Midbrain (tissue), 1 donor: ENCODE measurements at regions not wholly inside any gene's neighbourhood (a gene's known extent, or its start where the extent isn't known, plus 50 kb on each side); places are given as distances from the start of the nearest gene placed in this dataset.
"Not testable (repeated sequence)": the region's sequence is repeated elsewhere in the genome, so short reads cannot be mapped to it uniquely, and the experiment has no call there.

ENCODE experiments used
- DNase-seq: peaks from one replicate; lab custom pipeline; 2025; lab: John Stamatoyannopoulos, UW

DNA sequence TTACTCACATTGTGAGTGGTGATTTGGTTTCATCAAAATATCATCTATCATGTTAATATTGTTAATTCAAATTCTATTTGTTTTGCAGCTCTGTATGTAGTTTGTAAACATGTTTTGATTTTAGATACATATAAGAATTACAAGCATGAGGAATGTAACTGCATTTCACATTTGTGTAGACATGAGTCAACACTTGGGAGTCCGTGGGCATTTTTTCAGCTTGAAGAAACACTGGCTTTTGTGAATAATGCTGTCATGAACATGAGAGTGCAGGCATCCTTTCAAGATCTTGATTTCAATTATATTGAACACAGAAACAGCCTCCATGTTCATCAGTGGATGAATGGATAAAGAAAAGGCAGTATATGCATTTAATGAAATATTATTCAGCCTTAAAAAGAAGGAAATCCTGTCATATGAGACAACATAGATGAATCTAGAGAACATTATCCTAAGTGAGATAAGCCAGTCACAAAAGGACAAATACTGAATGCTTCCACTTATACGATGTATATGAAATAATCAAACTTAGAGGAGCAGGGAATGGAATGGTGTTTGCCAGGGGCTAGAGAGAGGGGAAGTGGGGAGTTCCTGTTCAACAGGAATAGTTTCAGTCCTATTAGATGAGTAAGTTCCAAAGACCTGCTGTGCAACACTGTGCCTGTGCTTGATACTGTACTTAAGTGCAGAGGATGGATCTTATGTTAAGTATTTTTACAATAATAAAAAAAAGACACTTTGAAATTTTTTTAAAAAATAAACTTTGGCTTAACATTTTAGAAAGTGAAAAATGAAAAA, 194.9 kb downstream of the LRATD1 start:
- DNase-seq, result no peak

DNA sequence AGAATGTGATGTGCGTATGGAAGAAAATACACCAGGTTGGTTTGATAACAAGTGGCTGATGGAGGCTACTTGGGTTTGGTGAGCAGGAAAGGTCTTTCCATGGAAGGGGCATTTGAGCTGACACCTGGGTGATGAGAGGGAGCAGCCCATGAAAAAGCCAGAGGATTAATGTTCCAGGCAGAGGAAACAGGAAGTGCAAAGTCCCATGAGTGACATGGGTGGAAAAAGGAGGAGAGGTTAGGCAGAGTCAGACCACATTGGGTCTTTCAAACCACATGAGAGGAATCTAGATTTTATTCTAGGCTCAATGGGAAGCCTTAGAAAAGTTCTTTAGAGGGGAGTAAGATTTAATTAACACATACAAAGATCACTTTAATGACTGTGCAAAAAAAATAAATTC, 195.7 kb downstream of the LRATD1 start:
- no peak for DNase-seq

DNA sequence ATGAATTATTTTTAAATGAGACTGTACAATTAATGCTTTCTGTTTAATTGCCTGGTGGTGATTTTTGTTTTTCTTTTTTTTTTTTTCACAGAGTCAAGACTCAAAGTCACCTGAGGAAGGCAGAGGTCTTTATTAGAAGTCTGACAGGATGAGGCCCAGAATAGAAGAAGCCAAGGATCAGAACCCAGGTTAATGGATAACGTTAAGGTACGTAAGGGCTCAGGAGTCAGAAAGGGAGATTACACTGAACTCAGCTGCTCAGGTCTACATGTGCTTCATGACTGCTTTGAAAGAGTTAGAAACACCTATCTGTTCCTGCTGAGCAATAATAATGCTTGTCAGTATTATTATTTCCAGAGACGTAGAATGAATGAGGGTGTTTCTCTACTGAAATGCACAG, 196.5 kb downstream of the LRATD1 start:
- no peak for DNase-seq

DNA sequence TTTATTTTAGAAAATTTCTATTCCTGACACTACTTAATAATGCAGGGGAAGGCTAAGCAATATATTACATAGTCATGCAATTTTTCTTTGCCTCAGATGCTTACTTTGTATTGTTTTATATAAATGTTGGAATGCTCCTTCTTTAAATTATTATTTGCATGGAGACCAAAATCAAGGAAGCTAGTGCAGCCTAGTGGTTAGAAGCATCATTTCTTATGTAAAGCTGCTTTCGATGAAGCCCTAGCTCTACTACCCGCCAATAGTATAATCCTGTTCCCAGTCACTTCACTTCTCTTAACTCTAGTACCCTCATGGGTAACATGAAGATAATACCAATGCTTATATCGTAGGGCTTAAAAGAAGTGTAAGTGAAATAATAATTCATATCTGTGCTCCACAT, 198.9 kb downstream of the LRATD1 start:
- DNase-seq, result no peak

DNA sequence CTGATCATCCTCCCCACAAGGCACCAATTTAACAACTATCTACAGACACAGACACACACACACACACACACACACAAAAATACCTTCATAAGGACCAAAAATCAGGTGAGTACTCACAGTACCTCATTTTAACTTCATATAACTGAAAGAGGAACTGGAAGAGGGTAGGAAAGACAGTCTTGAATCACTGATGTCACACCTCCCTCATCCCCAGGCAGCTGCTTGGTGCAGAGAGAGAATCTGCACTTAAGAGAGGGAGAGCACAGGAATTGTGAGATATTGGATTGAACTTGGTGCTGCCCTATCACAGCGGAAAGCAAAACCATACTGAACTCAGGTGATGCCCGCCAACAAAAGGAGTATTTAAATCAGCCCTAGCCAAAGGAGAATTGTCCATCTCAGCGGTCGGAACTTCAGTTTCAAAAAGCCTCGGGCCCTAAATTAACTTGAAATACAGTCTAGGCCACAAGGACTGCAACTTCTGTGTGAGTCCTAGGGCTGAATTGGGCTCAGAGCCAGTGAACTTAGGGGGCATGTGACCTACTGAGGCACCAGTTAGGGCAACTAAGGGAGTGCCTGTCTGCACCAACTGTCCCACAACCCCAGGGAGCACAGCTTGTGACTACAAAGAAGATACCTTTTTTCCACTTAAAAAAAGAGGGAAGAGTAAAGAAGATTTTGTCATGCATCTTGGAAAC, 211.1 kb downstream of the LRATD1 start:
- no peak for DNase-seq

DNA sequence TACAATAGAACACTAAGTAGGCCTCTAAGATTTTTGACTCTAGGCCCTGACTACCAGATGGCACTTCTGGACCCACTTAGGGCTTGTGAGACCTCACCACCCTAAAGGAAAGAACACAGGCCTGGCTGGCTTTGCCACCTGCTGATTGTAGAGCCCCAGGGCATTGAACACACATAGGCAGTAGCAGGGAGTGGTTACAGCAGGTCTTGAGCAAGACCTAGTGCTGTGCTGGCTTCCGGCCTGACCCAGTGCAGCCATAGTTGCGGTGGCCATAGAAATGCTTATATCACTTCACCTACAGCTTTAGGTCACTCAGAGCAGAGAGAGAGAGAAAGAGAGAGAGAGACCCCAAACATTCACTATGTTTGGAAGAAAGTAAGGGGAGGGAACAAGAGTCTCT, 223.2 kb downstream of the LRATD1 start:
- DNase-seq, result no peak

DNA sequence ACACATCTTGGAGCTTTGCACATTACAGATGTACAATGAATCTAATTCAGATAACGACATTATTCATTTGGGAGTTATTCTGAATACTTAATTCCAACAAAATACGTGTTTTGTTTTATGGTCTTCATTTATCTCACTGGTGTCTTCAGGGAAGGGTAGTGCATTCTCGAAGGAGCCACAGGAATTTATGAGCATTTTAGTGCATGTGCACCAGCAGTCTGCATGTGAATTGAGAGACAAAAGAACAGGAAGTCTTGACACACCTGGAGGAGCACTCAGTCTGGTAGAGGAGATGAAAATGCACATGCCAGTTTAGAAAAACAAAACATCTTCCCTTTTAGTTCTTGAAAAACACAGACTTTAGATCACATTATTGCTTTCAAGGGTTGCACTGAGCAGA, 228.7 kb downstream of the LRATD1 start:
- DNase-seq, result no peak

DNA sequence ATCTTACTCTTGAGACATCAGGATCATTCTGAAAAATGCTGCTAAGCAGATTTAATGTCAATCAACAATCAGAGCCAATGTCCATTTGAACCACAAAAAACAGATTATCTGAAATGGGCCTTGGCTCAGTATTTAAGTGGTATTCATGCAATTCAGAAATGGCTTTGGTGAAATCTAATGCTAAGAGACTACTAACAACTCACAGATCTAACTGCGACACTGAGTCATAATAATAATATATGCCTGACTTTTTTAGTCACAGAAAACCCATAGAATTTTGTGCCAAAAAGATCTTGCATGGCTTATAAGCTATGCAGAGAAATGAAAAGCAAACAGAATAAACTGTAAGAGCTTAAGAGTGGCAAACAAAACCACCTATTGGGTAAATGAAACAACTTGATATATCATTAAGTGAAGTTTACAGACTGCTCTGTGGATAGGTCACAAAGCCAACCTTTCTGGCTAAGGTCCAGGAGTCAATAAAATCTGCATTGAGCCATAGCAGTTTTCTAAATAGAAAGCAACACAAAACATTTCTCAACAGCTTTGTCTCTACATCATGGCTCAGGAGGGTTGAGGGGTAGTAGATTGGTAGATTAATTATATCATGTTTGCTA, 234.3 kb downstream of the LRATD1 start:
- DNase-seq, result no peak

DNA sequence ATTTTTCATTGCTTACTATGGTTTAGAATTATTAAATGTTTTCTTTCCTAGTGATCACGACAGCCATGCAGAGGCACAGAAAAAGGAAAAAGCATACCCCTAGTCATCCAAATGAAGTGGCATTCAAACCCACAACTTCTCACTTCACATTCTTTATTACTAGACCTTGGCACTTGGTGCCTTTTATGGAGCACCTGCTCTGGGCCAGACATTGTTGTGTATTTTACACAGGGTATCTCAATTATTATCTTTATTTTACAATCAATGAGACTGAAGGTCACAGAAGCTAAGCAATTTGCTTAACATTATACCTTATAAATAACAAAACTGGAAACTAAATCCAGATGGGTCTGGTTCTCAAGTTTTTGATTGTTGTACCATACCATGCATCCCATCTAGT, 235.3 kb downstream of the LRATD1 start:
- DNase-seq, result no peak

DNA sequence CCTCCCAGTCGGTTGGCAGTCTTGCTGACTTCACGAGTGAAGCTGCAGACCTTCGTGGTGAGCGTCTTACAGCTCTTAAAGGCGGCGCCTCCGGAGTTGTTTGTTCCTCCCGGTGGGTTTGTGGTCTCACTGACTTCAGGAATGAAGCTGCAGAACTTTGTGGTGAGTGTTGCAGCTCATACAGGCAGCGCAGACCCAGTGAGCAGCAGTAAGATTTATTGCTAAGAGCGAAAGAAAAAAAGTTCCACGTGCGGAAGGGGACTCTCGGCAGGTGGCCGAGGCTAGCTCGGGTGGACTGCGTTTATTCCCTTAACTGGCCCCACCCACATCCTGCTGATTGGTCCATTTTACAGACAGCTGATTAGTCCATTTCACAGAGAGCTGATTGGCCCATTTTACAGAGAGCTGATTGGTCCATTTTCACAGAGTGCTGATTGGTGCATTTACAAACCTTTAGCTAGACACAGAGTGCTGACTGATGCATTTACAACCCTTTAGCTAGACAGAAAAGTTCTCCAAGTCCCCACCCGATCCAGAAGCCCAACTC, 240.3 kb downstream of the LRATD1 start:
- no peak for DNase-seq

DNA sequence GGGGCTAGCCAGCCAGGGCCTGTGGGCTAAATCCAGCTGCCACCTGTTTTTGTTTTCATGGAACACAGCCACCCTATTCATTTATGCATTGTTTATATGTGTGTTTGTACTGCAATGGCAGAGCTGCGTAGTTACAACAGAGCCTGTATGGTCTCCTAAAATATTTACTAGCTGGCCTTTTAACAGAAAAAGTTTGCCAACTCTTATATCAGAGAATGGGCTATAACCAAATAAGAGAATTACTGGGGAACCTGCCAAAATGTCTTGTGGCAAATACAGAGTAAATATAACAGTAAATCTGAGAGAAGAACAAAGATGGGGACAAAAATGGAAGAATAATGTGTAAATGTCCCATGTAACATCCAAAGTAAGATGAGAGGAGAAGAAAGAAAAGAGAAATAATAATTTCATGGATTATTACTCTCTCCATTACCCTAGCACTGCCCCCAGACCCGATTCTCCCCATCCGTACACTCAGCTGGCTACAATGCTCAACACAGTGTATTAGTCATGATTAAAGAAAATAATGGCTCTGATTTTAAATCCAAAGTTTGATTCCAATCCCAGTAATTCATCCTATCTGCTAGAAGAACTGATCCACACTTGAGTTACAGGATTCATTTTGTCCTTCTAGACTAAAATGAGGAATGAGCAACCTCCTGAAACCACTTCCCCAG, 249.3 kb downstream of the LRATD1 start:
- DNase-seq, result no peak

DNA sequence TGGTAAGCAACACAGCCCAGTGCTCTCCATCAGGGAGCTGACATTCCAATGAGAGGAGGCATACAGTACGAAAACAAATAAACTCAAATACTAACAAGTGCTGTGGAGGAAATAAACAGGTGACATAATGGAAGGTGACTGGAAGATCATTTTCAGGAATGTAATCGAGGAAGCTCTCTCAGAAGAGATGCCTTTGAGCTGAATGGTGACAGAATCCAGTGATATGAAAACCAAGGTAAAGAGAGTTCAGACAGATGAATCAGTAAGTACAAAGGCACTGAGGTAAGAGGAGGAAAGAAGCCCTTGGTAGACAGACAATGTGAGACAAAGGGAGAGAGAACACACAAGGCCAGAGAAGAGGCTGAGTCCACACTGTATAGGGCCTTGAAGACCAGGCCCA, 252.1 kb downstream of the LRATD1 start:
- no peak for DNase-seq

DNA sequence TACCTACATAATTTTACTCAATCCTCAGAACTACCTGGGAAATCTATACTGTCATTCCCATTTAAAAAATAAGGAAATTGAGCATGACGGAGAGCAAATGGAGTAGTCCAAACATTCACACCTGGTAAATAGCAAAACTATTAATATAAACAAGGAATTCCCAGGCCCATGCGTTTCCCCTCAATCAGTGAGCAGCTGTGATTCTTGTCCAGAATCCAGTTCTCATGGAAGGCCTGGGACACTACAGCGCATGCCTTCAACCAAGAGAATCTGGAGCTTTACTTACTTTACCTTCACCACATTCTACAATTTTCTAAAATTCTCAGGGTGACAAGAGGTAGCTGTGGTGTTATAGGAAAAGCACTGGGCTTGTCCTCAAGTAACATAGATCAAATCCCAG, 259.0 kb downstream of the LRATD1 start:
- DNase-seq, result no peak

DNA sequence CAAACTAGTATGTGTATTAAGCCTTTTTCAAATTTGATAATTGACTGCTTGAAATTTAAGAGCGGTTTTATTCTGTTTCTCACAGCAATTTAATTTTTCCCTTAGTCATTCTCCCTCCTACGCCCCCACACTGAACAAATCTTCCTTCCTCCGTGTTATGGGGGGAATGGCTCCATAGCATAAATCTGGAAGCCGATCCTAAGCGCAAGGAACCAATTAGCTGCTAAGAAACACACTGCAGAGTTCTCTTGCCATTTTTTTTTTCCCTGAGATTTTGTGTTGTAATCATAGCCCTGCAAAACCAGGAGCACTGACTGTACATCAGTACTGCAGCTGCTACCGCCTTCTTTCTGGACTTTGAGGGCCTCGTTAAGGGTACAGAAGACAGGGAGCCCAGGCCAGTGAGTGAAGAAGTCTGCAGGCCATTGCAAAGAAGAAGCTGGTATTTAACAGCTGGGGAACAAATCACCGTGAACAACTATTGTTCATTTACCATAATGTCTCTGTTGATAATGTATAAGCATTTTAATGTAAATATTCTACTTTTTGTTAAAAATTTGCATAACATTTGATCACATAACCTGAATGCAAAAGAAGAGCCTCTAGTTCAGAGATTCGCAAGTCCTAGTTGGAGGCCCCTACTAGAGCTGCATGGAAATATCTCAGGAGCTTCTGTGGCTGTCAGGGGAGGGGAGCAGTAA, 264.0 kb downstream of the LRATD1 start:
- no peak for DNase-seq

DNA sequence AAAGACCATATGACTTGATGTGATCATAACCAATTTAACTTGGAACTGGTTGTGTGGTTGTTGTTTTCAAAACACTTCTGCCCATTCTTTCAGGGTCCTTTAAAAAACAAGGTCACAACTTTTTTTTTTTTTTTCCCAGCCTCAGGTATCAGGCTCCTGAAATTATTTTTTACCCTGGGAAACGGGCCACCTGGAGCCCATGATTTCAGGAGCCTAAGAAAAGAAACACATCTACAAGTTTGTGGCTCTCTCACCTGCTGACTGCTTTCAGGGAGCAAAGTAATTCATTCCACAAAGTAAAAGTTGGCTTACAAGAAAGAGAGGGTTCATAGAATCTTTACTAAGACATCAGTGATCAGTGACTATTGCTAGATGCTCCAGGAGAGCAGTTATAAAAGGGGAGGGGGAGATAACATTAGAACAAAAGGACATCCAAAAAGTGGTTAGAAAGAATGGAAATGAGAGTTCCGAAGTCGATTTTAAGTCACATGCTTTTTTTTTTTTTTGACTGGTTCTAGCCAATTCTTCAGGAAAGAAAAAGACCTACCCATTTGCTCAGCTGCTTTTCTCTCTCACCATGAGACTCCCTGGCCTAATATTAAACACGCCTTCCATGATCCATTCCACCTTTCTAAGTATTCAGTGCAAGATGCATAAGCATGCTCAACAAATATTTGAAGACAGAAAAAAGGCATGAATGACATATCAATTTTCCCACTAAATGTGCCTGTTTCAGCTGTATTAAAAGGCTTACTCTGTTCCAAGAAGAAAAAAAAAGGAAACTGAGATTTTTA, 267.3 kb downstream of the LRATD1 start:
- no peak for DNase-seq

DNA sequence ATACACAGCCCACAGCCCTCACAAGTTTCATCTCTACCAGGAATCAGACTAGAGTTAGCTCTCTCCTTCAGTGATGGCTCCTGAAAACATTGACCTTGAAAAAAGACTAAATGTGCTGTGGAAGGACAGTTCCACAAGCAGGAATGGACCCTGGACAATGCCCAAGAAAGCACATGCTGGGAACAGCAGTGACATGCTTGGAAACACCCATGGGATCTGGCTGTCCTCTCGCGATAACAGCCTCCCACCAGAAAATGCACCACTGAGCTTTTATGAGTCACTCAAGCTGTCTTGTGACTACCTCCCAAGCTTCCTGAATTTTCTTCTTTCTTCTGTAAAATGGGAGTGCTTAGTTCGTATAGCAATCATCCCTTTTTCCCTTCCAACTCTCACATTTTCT, 269.2 kb downstream of the LRATD1 start:
- DNase-seq, result no peak

DNA sequence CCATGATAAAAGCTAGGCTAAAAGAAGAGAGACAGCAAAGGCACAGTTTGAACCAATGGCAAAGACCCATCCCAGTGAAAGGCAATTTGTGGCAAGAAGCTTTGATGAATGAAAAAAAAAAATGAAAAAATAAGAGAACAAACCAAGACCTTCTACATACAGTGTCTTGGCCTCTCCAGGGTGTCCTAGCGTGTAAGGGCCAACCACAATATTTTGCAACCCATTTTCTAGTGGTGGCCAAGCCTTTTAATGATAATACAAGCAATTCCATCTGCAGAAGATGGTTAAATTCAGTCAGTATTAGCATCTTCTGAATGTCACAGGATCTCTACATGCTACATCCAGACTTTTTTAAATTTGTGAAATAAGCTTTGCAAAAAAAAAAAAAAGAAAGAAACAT, 270.4 kb downstream of the LRATD1 start:
- DNase-seq, result no peak

DNA sequence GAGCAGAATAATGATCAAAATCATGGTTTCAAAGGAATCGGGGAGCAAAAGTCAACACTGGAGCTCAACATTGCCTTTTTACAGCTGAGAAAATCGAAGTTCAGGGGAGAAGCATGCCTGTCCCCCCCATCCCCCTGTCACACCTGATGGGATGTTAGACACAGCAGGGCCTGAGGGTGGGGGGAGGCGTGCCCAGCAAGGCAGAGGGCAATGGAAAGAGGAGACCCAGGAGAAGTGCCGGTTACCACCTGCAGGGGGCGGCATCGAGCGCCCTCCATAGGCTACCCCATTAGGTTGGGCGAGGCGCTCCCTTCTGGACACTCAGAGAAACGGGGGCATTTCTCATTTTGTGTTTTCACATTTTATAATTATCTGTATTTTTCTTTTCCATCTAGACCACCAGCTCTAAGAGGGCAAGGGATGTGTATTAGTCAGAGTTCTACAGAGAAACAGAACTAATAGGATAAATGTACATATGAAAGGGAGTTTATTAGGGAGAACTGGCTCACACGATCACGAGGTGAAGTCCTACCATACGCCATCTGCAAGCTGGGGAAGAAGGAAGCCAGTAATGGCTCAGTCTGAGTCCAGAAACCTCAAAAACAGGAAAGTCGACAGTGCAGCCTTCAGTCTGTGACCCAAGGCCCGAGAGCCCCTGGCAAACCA, 271.3 kb downstream of the LRATD1 start:
- no peak for DNase-seq

DNA sequence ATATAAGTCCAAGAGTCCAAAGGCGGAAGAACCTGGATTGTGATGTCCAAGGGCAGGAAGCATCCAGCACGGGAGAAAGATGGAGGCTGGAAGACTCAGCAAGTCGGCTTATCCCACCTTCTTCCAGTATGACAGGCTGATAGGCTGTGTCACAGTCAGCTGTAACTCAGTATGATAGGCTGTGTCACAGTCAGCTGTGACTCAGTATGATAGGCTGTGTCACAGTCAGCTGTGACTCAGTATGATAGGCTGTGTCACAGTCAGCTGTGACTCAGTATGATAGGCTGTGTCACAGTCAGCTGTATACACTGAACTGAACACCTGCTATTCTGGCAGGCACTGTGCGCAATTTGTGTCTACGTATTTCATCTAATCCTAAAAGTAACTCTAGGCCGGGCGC, 271.9 kb downstream of the LRATD1 start:
- DNase-seq, result not testable (repeated sequence)

DNA sequence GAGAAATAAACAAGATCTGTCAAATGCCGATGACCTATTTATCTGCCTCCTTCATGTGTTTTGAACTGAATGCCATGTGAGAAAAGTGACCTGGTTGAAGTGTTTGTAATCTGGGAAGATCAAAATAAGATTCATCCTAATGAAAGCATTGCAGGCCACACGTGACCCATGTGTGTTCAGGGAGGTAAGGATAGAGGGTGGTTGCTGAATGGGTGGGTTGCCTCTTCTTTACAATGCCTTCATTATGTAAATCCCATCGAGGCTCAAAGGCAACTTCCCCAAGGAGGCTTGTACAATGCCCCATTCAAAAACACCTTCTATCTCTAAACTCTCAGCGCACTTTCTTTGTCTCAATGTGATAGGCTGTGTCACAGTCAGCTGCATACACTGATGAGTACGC, 273.1 kb downstream of the LRATD1 start:
- no peak for DNase-seq
